Head of caudate nucleus (tissue), 42 donors: ENCODE measurements at regions not wholly inside any gene's neighbourhood (a gene's known extent, or its start where the extent isn't known, plus 50 kb on each side); places are given as distances from the start of the nearest gene placed in this dataset.
A peak's percentile ranks its signal among the peaks of the same experiment; 100 is the strongest.
"Not testable (repeated sequence)": the region's sequence is repeated elsewhere in the genome, so short reads cannot be mapped to it uniquely, and the experiment has no call there.

Experiments used
- DNase-seq, 42 donors: peaks; one replicate each; pipeline versions ENCODE4 v3.0.0 to v3.0.0-alpha.2; 2020 to 2021; ENCODE audit warnings: mixed read lengths in 7 of 42
- intact Hi-C: fragments of 100-400 bp; cut with DNase I; formaldehyde crosslinking; loops from one replicate; pipeline ENCODE4 v1.15.0; 2022

DNA sequence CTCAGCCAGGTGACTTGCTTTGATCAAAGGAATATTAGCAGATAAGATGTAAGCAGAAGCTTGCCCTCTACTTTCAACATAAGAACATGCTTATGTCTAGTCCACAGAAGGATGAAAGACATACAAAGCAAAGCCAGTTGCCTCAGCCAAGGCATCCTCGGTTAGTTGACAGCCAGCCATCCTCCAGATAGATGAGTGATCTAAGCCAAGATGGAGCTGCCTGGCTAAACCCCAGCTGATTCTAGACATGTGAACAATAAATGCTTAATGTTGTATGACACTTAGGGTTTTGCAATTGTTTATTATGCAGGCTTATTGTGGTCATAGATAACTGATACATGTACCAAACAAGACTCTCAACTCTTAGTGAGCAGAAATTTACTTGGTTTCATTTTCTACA lies 157.6 kb upstream of the TMTC2 start:
- intact Hi-C loops: loop anchor here (5.0 kb wide), 2 partner anchors 98 to 158 kb away; partner anchors contain the start of gene TMTC2
- peak in 19 of 42 donors; percentile 8 to 67 (median 26) for DNase-seq

DNA sequence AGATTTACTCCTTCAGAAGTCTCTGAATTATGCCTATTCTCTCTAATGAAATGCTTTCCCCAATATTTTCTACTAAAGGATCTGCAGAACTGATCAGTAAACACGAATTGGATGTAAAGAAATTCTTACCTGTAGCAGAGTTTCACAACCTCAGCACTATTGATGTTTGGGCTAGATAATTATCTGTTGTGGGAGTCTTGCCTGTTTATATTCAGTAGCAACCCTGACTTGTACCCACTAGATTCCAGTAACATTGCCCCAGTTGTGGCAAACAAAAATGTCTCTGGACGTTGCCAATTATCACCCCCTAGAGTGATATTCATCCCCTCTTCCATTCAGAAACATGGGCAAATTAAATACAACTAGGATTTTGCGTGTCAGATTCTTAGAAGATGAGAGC lies 156.8 kb upstream of the TMTC2 start:
- intact Hi-C loops: loop anchor here (5.0 kb wide), 2 partner anchors 97 to 157 kb away; partner anchors contain the start of gene TMTC2
- DNase-seq: no peak

DNA sequence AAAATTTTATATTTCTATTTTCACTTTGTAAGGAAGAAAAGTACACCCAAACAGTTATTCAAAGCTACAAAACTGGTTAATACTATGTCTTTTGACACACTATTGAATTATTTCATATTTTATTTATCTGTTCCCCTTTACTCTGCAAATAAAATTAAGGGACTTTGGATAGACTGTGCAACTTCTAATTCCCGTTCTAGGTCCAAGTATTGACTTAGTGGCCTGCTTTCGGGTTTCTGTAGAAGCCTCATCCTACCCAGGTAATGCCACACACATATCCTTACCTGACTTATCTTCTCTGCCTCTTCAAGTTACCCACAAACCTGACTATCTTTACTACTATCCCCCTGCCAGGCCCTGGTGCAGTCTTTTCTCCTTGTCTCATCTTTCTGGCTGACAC lies 156.3 kb upstream of the TMTC2 start:
- intact Hi-C loops: no loop called here
- DNase-seq: no peak

DNA sequence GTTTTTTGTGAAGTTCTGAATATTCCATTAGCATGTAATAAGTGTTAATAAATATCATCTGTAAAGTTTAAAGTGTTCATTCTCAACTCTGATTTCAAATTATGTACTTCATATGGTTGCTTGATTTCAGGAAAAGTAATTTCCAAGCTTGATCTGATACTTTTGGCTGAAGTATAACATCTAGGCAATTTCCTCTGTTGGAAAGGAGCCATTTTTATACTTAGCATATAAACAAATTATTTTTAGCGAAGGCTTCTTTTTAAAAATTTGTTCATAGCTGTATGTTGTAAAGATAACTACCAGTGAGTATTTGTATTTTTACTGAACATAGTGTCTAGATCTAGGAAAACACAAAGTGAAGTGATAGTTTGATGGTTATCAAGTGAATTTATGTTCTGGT lies 153.4 kb upstream of the TMTC2 start:
- no peak for DNase-seq

DNA sequence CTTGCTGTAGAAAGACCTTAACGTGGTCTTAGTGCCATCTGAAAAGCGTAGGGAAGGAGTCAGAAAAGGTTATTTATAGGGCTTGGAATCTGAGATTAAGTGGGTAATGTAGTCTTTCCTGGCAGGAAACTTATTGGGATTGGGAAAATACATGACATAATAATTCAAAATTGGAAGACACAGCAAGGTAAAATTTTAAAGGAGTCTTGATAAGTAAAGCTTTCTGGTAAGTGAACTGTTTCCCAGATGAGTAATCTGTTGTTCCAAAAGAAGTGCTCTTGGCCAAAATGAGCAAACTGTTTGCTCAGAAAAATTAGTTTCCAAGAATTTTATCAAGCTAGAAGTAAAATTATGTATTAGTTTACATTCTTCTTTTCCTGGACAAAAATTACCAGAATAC lies 149.3 kb upstream of the TMTC2 start:
- intact Hi-C loops: no loop called here
- no peak for DNase-seq

More for the DNA sequence above, 153.4 kb upstream of the TMTC2 start:
- intact Hi-C loops: no loop called here

DNA sequence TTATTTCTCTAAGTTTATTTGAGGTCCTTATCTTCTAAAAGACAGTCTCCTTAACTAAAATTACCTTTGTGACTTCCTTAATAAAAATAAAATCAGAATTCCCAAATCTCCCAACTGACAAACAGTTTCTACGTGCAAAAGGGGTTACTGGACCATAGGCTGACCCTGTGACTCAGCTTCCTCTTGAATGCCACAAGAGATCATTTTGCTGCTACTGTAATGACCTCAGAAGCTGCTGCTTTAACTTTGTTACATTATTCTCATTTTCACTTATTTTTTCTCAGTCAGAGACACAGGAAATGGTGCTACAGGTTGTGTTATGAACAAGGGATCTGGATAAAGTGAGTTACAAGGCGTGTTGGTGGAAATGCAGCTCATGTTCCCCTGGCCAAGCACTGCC lies 132.2 kb upstream of the TMTC2 start:
- intact Hi-C loops: no loop called here
- DNase-seq: no peak

DNA sequence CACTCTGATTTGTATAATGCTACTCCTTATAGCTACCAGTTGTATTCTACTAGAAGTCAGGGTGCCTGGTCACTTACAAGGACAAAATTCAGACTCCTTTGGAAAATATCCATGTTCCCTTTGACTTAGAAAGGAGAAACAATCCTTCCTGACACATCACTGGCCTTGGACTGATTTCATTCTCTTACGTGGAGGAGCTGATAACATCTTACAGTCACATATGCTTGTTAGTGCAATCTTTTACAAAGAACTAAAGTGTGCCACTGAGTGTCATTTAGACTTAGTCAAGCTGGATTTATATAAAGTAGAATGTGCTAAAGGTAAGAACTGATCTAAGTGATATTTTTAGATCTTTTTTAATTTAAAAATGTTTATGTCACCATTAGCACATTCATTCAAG lies 131.0 kb upstream of the TMTC2 start:
- intact Hi-C loops: no loop called here
- no peak for DNase-seq

DNA sequence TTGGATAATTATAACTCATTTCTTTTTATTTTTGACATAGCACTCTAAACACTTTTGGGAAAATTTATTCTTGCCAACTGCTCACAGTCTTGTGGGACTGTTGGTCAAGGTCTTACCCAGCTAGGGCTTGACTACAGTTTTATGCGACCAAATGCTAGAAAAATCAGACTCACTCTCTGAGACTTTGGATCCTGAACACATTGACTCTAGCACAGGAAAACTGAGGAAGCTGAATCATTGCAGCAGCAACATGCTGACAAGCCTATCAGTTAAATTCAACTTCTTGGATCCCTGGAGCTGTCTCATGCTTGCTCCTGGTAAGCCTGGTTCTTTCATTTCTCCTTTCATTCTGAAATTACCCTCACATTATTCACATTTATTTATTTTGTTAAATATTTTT lies 120.7 kb upstream of the TMTC2 start:
- no peak for DNase-seq
- intact Hi-C loops: no loop called here

DNA sequence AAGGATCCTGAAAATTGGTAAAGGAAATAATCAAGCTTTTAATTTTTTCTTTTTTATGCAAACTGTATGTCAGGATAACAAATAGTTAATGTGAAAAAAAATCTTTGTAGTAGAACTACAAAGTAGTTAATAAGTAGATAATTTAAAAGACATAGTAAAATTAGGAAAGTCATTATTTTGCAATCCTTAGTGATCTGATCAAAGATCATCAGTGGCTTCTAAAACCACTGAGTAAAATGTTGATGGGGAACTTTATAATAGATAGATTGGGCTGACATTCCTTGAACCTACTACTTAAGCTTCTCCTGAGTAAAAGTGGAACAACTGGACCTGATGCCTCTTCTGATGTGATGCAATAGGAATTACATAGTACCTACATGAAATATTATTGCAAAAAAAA lies 119.0 kb upstream of the TMTC2 start:
- intact Hi-C loops: no loop called here
- no peak for DNase-seq

DNA sequence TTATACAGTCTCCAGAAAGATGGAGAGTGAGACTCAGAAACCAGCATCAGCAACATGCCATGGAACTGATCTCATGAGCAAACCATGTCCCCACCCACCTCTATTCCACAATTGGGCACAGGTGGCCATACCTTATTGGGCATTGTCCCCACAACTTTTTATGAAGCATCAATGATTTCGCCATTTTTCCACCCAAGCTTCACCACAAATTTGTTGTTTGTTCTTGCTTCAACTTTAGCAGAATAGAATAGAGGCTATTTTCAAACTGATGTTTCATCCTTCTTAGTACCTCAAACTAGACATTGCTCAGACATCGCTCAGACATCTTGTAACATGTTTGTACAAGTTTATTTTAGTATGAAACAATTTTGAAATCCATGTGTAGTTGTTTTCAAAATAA lies 112.5 kb upstream of the TMTC2 start:
- intact Hi-C loops: no loop called here
- DNase-seq: no peak

DNA sequence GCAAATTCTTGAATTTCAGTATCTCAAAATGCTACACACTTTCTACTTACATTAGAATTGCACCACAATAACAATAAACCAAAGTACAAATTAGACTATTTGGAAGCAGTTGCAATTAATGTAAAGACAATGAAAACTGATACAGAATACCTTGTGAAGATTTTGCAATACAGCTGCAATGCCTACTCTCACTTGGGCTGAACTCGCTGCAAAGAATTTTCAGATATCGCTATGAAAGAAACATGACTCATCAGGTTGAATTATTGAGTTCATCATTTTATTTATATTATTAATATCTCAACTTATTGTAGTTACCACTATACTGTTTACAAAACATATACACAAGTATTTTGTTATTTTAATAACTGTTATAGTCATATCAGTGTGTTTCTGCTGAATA lies 108.0 kb upstream of the TMTC2 start:
- DNase-seq: no peak
- intact Hi-C loops: no loop called here

DNA sequence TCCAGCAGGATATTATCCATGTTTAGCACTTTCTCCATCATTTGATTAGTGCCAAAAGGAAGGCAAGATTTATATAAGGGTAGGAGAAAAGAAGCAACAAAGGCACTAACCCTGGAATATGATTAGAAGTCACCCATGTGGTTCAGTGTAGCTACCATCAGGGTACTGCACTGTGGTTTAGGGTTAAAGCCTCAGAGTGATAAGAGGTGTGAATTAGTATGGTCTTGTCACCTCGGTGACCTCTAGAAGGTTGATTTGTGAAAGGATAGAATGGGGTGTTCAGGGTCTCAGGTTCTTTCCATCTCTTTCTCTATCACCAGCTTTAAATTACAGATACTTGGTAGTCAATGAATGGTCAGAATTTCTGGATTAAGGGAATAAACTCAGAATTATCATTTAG lies 103.0 kb upstream of the TMTC2 start:
- DNase-seq: no peak
- intact Hi-C loops: no loop called here

DNA sequence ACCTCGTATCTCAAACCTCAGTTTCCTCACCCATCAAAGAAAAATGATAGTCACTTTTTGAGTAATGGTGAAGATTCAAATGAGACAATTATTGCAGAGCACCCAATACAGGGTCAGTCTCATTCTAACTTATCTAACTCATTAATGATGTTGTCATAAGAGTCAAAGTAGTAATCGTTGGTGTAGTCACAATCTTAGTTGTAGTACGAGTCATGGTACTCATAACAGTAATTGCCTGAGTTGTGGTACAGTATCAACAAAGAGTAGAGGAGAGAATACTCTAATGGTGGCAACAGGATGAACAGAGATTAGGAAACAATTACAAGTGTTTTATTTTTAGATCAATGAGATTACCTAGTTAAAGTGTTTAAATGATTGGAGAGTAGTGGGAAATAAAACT lies 93.6 kb upstream of the TMTC2 start:
- DNase-seq: no peak
- intact Hi-C loops: no loop called here

DNA sequence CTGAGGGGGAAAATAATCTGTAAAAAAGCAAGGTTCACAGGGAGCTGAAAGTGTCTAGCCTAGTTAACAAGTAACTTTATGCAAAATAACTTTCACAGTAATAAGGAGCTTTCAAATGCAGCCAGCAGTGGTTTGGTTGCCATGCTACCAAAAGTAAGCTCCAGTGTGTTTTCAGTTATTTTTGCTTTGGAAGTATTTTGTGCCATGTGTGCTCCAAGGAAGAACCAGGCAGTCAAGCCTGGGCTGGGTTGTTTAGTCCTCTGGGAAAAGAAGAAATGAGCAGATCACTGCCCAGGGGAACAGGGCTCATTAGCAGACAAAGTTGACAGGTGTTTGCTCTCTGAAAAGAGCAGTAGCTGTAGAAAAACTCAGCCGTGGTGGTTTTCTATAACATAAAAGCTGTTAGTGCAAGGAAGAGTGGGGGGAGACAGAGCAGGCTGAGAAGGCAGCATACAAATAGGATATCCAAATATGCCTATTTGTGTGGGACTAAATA lies 92.8 kb upstream of the TMTC2 start:
- DNase-seq: peak in 2 of 42 donors; percentile 4
- intact Hi-C loops: no loop called here

DNA sequence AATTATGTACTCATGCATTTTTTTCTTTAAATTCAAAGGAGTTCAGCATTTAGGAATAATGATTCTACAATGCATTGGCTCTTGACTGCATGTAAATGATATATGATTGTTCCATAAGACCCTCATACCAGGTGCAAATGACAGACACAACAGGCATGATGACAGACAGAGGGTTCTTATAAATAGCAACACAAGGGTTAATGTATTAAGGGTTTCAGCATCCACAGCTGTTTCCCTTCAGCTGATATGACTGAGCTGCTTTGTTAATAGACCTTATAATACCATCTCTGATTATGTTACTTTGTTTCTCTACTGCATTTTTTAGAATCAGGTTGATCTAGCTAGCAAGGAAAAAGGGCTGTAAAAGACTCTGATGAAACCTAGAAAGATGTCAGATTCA lies 90.8 kb upstream of the TMTC2 start:
- DNase-seq: no peak
- intact Hi-C loops: no loop called here

DNA sequence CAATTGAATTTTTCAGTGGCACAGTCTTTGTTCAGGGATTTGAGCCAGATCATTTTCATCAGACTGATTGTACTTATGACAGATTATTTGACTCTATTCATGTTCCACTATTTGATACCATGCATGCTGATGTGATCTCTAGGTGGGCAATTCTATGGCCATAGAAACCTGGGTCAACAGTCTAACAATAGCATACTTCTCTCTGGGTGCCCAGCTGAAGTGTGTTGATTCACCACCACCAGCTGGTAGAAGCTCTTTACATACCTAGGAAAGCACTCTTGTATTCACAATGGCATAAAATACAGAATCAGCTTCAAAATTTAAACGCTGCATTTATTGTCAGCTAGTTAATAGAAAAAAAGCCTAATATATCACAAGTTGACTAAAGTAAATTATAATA lies 90.2 kb upstream of the TMTC2 start:
- DNase-seq: no peak
- intact Hi-C loops: no loop called here

DNA sequence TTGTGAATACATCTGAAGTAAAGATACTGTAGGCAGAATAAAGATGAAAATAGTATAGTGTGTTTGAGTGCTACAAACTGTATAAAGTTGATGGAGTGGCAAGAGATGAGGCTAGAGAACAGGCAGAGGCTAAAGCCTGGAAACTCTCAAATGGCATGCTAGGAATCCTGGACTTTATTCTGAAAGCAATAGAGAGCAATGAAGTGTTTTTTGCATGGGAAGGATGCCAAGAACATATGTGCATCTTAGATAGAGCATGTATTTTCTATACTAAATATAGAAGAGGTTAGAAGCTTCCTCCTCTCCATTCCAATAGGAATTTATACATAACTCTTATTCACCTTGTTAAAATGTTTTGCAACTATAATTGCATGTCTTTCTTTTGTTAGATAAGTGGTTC lies 86.3 kb upstream of the TMTC2 start:
- intact Hi-C loops: no loop called here
- DNase-seq: no peak

DNA sequence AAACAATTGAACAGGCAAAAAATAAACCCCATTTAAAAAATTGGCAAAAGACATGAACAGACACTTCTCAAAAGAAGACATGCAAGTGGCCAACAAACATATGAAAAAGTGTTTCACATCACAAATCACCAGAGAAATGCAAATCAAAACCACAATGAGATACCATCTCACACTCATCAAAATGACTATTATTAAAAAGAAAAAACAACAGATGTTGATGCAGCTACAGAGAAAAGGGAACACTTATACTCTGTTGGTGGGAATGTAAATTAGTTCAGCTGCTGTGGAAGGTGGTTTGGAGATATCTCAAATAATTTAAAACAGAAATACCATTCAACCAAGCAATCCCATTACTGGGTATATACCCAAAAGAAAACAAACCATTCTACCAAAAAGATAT lies 83.1 kb upstream of the TMTC2 start:
- DNase-seq, intact Hi-C loops: not testable (repeated sequence)

DNA sequence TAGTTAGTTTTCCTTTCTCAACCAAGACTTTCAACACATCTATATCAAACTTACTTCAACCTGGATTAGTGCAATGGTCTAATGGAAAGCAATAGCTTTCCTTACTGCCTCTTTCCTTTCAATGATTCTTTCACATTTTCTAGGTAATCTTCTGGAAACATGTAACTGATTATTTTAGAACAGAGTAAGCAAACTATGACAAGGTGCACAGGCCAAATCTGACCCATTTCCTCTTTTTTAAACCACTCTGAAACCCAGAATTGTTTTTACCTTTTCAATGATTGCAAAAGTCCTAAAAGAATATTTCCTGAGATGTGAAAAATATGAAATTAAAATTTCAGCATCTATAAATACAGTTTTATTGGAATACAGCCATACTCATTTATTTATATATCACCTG lies 81.6 kb upstream of the TMTC2 start:
- no peak for DNase-seq
- intact Hi-C loops: no loop called here

DNA sequence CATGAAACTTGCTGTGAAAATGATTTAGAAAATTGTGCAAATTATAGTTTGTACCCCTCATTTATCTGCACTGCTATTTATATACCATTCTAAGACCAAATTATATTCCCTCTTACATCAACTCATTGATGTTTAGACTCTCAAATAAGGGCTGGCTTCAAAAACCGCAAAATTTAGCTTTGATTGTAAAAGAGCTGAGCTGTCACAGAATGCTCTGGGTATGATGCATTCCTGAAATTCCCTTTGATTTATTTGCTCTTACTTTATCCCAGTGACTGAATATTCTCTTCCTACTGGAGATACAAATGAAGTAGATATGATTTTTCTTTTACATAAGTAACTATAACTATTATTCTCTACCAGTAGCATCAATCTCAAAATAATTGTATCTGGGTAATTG lies 78.0 kb upstream of the TMTC2 start:
- intact Hi-C loops: no loop called here
- no peak for DNase-seq

DNA sequence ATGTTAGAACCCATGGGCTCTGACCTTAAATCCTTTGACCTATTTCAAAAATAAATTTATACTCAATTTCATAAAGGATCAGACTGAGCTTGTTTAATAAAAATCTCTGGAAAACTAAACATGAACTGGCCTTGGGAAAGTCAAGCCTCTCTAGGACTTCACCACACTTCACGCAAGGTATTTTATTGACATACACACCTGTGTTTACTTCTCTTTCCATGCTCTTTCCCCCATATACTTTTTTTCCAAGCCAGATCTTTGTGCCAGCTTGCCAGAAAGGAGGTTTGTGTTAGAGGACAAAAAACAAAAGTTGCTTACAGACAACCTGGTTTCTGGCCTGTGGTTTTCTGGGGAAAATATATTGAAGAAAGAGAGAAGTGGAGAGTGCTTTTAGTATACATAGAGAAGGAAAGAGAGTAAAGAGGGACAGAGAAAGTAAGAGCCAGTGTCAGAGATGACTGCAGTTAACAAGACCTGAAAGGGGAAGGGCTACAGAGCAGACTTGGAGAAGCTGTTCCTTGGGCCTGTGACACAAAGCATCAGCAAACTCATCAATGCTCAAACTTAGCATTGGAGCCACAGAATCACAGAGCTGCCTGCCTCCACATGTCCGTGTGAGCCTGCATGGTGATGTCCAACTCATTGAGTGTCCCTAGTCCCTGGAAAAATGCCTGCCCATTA lies 77.3 kb upstream of the TMTC2 start:
- no peak for DNase-seq
- intact Hi-C loops: no loop called here

DNA sequence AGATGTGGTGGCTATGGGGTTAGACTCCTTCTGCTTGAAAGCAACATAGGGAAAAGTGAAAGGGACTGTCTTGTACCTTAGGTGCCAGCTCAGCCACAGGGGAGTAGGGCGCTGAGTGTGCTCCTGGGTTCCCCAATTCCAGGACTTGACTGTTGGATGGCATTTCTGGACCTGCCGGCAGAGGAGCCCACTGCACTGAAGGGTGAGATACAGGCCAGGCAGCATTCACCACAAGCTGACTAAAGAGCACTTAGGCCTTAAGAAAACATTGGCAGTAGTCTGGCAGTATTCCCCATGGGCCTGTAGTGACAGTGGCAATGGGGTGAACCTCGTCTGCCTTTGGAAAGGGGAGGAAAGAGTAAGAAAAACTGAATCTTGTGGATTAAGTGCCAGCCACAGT lies 67.1 kb upstream of the TMTC2 start:
- DNase-seq: no peak
- intact Hi-C loops: no loop called here
